GDM1 (cell line): ENCODE measurements at regions not wholly inside any gene's neighbourhood (a gene's known extent, or its start where the extent isn't known, plus 50 kb on each side); places are given as distances from the start of the nearest gene placed in this dataset.
"Not testable (repeated sequence)": the region's sequence is repeated elsewhere in the genome, so short reads cannot be mapped to it uniquely, and the experiment has no call there.

Experiments
- DNase-seq: peaks from one replicate; lab custom pipeline; 2025; lab: John Stamatoyannopoulos, UW

DNA sequence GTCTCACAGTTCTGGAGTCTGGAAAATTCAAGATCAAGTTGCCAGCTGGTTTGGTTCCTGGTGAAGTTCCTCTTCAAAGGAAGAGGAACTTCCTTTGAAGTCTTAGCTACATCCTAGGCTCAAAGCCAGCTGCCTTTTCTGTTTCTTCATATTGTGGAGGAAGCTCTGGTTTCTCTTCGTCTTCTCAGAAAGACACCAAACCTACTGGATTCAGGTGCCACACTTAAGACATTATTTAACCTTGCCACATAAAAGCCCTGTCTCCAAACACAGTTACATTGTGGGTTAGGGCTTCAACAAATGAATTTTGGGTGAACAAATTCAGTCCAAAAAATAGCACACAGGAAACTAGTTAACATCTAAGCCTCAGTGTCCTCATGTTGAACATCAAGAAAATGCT, 1019.8 kb downstream of the GALC start:
- no peak for DNase-seq

DNA sequence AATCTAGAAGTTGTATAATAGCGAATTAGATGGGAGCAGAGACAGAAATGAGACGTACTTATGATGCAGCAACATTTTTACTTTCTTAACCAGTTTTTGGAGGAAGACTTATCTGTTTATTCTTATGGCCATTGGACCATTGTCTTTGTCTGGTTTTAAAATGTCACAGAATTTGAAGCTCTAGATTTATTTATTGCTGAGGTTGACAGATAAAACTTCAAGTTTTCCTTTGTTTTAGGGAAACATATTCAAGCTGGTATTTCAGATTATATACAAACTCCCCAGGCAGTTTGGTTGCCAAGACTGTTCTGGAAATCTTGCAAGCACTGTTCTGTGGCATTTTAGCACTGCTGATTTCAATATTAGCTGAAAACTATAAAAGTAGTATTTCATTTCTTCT, 1021.7 kb downstream of the GALC start:
- no peak for DNase-seq

DNA sequence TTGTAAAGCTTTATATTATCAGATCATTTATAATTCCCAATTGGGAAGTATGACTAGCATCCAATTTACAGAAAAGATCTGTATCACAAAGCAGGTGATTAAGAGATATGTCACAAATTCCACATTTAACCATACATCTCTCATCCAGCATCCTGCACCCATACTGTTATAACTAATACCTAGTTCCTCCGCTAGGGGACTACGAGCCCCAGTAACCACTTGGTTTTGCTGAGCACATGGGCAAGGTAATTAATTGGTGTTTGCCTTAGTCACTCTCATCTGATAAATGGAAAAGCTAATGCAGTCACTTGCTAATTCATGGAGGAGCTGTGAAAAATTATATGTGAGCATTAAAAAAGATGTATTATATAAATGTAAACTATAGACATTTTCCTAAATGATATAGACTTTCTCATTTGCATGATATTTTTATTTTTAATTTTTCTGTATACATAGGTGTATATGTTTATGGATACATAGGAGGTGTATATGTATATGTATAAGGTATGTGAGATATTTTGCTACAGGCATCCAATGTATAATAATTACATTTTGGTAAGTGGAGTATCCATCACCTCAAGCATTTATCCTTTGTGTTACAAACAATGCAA, 1031.8 kb downstream of the GALC start:
- no peak for DNase-seq

DNA sequence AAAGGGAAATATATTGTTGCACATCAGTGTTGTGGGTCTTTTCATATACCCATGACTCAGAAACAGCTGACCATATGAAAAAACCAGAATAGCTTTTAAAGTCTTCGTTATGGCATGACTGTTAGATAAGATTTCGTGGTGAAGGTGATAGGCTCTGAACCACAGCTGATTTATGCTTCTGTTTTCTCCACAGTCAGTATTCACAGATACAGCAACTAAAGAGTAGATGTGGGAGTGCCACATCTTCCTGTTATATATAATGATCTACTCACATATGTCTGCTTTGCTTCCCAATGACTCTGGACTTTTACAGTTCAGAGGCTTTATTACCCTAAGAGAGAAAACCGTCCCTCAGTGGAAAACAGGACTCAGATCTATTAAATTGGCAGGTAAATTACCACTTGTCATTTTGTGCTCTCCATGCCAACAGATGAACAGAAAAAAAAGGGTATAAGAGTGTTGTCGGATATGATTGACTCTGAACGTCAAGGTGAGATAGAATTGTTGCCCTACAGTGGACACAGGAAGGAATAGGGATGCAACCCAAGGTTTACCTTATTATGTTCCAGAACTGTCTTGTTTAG, 1037.1 kb downstream of the GALC start:
- no peak for DNase-seq

DNA sequence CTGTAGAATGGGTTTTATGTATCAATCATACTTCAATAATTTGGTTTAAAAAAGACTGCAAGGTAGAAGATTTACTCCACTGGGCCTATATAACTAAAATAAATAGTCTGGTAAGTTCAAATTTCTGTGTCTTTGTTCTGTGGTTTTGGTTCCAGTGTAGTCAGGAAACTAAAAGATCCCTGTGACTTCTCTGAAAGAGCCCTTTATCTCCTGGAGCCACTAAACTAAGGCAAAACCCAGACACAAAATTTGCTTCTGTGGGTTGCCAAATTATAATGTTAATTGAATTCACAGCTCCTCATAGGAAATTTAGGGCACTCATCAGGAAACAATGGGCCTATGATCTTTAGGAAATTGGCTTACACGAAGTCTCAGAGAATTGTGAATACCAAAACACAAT, 1038.4 kb downstream of the GALC start:
- DNase-seq: no peak

DNA sequence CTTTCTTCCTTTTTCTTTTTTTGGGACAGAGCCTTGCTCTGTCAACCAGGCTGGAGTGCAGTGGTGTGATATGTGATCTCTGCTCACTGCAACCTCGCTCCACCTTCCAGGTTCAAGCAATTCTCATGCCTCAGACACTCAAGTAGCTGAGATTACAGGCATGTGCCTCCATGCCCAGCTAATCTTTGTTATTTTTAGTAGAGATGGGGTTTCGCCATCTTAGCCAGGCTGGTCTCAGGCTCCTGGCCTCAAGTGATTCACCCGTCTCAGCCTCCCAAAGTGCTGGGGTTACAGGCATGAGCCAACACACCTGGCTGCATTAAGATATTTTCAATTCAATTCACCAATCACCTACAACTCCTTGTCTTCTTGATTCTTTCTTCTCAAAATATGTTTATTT, 1046.5 kb downstream of the GALC start:
- no peak for DNase-seq

DNA sequence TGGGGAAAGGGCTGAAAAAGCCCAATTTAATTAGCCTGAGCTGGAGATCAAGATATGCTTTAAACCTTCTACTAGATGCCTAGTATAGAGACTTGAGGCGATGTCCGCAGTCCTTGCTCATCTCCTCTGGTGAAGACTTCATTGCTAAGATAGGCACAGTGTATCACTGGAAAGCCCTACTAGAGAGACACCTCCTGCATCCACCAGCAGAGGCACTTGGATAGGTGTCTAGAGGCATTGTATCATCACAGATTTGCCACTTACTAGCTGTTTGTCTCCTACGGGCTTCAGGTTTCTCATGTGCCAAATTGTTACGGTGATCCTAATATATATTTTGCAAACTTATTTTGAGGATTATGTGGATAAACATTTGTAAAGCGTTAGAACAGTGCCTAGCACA, 1048.5 kb downstream of the GALC start:
- no peak for DNase-seq

DNA sequence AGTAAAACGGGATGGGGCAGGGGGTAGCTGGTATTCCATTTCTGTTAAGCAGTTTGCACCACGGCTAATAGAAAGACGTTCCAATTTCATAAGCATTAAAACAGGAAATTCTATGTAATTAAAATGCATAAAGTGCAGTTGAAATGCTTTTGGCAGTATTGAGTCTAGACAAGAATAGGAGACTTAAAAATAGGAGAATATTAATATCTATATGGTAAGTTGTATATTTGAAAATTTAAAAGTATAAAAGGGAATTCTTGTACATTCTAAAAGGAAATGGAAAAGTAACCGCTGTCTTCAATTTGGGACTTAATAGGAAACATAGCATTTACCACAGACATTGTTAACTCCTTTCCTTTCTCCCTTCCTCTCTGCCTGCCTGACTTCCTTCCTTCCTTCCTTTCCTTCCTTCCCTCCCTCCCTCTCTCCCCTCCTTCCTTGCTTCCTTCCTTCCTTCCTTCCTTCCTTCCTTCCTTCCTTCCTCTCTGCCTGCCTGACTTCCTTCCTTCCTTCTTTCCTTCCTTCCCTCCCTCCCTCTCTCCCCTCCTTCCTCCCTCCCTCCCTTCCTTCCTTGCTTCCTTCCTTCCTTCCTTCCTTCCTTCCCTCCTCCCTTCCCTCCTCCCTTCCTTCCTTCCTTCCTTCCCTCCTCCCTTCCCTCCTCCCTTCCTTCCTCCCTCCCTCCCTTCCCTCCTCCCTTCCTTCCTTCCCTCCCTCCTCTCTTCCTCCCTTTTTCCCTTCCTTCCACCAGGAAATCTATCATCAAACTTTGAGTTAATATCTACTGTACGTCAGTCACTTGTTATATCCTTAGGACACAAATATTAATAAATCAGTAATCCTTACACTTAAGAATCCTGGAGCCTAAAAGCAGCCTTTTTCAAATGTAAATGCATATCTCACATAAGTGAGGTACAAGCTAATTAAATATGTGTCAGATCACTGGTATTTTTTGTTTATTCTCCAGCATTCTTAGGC, 1049.3 kb downstream of the GALC start:
- no peak for DNase-seq

DNA sequence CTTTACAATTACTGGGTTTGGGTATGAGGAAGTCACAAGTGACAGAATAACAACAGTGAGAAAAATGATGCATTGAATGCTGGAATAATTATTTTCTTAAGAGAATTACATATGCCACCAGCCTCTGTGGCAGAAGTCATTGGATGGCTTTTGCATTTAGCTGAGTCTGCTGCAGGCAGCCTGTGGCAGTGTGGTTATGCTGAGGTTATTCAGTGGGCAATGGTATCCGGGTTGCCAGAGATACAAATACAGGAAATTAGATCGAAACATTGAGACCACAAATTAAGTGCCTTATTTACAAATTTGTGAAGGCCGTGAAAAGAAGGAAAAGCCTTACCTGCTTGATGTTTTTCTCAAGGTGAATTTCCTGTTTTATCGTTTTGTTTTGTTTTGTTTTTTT, 1050.0 kb downstream of the GALC start:
- DNase-seq: no peak

DNA sequence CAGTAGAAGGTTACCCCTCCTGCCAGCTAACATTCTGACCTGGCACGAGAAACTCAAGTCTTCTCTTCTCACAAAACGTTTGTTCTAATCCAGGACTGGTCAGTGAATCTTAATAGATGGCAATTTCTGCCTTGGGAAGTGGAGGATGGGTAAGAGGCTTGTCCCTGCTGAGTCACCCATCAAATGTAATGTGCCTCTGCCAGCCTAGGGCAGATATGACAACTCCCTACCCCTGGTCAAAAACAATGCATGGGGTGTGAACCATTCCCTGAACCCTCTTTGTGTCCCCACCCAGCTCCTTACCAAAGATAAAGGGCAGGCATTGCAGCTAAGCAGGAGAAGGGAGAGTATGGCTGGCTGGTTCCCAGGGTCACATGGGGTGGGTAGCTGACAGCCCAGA, 1052.9 kb downstream of the GALC start:
- DNase-seq: no peak

DNA sequence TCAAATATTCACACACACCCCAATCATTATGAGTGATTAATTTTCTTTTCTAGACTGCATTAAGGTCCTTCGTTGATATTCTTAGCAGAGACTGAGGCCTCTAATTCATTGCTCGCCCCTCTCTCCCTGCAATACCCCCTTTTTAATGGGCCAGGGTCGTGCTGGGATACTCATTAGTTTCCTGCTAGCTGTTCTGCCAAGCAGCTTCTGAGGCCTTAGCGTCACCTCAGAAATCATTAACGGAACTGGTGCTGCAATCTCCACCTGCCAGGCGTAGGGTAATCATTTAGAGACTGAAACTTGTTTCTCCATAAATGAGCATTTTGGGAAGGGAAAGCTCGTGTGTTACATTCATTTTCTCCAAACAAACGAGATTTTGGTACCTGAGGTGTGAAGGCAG, 1054.7 kb downstream of the GALC start:
- DNase-seq: no peak

DNA sequence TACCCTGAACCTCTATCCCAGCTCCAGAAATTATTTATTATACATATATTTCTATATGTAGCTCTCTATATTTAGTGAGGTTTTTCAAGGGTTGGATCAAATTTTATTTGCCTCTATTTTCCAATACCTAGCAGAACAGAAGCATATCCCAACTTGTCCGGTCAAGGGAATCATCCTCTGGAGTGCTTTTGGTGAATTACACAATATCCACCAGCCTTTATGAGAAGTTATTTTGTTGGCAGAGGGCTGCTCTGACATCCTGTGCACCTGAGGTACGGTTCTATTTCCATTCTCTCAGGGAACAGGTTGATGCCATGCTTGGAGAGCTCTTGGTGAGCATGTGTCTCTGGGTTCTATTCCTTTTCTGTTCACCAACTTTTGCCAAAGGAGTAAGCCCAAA, 1056.4 kb downstream of the GALC start:
- DNase-seq: no peak

DNA sequence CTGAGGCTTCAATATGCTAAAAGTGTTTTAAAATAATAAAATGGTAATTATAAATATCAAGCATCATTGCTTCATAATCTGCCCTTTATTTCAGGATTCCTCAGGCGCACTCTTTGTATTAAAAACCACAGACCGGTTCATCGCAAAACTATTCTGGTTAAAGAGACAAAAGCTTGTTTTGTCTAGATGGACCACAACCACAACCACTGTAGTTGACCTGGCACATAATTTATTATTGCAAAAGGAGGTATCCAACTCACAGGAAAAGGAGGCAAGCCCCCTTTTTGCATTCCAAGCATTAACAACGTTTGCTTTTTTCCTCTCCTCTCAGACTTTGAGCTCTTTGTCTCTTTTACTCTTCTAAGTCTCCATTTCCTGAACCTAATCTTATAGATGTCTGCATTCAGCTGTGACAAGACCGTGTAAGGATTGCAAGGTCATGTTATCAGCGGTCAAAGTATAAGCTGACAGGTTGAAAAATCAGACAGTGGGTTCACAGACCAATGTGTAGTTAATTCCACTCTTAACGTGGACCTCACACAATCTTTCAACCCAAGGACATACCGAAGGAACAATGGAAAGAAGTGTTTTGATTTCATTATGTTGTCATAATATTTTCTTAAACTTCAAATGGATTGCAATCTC, 1057.6 kb downstream of the GALC start:
- DNase-seq: no peak

DNA sequence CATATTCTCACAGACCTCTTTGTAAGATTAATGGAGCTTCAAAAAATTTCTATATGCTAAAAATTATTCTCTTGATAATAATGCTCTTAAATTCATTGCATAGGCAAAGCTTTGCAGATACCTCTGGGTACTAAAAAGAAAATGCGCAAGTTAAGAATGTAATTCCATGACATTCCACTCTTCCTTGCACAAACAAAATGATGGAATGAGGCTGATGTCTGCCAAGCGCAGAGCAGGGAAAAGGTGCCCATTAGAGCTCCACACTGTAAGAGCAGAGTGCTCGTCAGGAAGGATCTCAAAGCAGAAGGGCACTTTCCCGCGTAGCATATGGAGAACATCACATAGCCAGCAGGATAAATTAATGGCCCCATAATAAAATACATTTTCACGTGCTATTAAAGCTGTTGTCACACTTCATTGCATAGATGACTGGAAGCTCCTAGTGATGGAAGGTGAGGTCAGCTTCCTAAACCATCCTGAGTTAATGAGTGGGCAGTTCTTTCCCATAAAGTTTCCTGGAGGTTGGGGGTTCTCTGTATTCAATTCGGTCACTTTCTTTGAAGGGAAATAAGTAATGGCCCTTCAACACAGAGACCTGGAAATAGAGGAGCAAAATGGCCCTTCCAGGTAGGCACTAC, 1058.9 kb downstream of the GALC start:
- no peak for DNase-seq

DNA sequence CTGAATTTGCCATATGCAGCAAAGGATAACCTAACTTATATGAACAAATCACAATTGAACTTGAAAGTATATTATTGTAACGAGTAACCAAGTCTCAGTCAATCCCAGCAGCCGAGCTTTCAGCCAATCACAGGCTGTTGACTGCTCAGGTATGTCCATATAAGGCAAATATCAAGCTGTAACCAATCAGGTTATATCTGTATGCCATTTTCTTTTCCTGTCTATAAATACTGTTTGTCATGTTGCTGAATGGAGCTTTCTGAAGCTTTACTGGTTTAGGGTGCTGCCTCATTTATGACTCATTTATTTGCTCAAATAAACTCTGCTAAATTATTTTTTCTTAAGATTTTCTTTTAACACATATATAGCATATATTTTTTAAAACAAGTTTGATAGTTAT, 1059.5 kb downstream of the GALC start:
- no peak for DNase-seq

DNA sequence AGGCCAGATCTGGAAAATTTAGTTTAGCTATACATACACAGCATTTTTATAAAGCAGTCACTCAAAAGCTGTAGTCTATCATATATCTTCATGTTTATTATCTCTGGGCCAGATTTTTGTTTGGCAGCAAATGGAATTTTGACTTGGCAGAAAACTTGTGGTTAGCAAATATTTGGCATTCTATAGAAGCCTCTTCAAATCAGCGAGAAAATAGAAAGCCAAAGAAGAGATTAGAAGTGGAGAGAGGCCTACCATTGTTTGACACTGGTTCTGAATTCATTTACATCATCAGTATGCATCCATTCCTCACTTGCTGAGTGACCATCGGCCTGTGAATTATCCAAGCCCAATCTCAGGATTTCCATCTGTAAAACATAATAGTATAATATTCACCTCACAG, 1077.6 kb downstream of the GALC start:
- DNase-seq: no peak

DNA sequence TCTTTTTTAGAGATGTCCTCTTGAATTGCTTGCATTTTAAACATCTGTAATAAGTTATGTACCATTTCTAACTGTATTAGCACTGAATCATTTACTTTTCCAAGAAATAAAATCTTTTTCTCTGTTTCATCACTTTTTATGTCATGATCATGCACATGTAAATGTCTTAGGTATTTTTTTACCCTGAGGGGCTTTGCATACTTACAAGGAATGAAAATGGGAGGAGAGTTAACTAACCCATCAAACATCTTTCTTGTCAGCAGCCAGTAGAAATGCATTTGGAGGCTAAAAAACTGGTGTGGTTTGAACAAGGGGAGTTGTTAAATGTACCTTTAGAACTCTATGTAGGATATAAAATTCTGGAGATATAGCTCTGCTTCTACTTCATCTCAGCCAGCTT, 1080.3 kb downstream of the GALC start:
- no peak for DNase-seq

DNA sequence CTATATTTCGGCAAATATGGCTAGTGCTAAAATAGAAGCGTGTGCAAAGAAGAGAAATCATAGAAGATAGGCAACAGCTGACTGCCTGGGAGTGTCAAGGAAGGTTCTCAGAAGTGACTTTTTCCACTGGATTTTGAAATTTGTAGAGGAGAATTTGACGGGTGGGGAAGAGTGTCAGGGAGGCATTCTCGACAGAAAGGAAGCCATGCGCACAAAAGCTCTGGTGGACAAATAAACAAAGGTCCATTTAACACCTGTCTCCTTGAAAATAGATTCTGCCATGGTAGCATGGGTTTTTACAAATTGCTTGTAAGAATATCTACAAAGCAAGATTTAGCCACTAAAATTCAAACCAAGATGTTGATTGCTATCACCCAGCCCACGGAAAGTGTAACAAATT, 1081.5 kb downstream of the GALC start:
- DNase-seq: no peak

DNA sequence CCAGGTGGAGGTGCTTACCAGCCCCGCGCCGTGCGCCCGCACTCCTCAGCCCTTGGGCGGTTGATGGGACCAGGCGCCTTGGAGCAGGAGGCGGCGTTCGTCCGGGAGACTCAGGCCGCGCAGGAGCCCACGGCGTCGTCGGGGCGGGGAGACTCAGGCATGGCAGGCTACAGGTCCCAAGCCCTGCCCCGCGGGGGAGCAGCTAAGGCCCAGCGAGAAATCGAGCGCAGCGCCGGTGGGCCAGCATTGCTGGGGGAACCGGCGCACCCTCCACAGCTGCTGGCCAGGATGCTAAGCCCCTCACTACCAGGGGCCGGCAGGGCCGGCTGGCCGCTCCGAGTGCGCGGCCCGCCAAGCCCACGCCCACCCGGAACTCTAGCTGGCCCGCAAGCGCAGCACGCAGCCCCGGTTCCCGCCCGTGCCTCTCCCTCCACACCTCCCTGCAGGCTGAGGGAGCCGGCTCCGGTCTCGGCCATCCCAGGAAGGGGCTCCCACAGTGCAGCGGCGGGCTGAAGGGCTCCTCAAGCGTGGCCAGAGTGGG, 1087.5 kb downstream of the GALC start:
- DNase-seq: not testable (repeated sequence)

DNA sequence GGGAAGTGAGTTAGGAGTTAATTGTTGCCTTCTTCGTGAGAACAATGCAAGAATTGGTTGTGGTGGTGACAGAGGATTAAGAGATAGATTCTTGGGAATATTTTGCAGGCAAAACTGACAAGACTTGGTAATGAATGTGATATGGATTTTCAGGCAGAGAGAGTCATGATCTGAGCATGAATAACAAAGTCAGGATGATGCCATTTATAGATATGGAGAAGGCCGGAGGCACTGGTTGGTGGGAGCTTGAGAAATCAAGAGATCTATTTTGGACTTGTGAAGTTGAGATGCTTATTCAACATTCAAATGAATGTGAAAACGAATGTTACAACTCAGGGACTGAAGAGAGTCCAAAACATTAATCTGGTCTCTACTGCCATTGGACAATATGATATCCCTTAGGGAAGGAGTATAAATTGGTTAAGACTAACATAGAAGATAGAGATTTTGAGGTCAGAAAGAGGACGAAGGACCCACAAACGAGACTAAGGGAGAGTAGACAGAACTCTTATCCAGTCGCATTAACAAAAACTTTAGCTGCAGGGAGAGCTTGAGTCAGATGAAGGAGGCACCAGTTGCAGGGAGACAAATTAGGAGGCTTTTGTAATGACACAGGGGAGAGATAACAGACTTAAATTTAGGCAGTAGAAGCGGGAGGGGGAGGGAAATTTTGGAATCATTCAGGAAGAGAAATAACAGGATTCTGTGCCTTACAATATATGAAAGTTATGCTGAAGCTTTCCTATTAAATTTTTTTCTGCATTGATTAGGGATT, 1090.6 kb downstream of the GALC start:
- DNase-seq: no peak
